NAMALWA (cell line): ENCODE measurements at regions not wholly inside any gene's neighbourhood (a gene's known extent, or its start where the extent isn't known, plus 50 kb on each side); places are given as distances from the start of the nearest gene placed in this dataset.
"Not testable (repeated sequence)": the region's sequence is repeated elsewhere in the genome, so short reads cannot be mapped to it uniquely, and the experiment has no call there.

Source experiments
- DNase-seq: peaks from one replicate; pipeline ENCODE4 v3.0.0-alpha.2; 2015; ENCODE audit warnings: low spot score

GRCh38 chr5:82754036-82754746, 323.0 kb downstream of the TMEM167A start:
- DNase-seq: no peak

- no peak for DNase-seq
Measured at GRCh38 chr5:82753374-82753773, 323.8 kb downstream of the TMEM167A start.

- DNase-seq: no peak
Measured at GRCh38 chr5:82749461-82749820, 327.8 kb downstream of the TMEM167A start.

- DNase-seq: no peak
Measured at GRCh38 chr5:82748688-82749460, 328.3 kb downstream of the TMEM167A start.

GRCh38 chr5:82747986-82748385, 329.2 kb downstream of the TMEM167A start:
- no peak for DNase-seq

GRCh38 chr5:82745016-82745415, 332.2 kb downstream of the TMEM167A start:
- DNase-seq: no peak

GRCh38 chr5:82738681-82739269, 338.4 kb downstream of the TMEM167A start:
- DNase-seq: no peak

- no peak for DNase-seq
Measured at GRCh38 chr5:82735160-82735789, 341.9 kb downstream of the TMEM167A start.

GRCh38 chr5:82734347-82734746, 342.8 kb downstream of the TMEM167A start:
- DNase-seq: no peak

- no peak for DNase-seq
Measured at GRCh38 chr5:82730913-82731312, 346.3 kb downstream of the TMEM167A start.

- DNase-seq: no peak
Measured at GRCh38 chr5:82728926-82729702, 348.1 kb downstream of the TMEM167A start.

GRCh38 chr5:82723168-82723567, 354.0 kb downstream of the TMEM167A start:
- no peak for DNase-seq

- DNase-seq: no peak
Measured at GRCh38 chr5:82721087-82721410, 356.1 kb downstream of the TMEM167A start.

GRCh38 chr5:82720213-82721086, 356.7 kb downstream of the TMEM167A start:
- no peak for DNase-seq

GRCh38 chr5:82719368-82719767, 357.8 kb downstream of the TMEM167A start:
- DNase-seq: no peak

- DNase-seq: no peak
Measured at GRCh38 chr5:82717738-82718137, 359.5 kb downstream of the TMEM167A start.

- DNase-seq: not testable (repeated sequence)
Measured at GRCh38 chr5:82714732-82715131, 362.5 kb downstream of the TMEM167A start.

GRCh38 chr5:82713811-82714210, 363.4 kb downstream of the TMEM167A start:
- no peak for DNase-seq

- DNase-seq: no peak
Measured at GRCh38 chr5:82707741-82708140, 369.5 kb downstream of the TMEM167A start.

- DNase-seq: no peak
Measured at GRCh38 chr5:82704381-82704780, 372.8 kb downstream of the TMEM167A start.

GRCh38 chr5:82702046-82702445, 375.1 kb downstream of the TMEM167A start:
- DNase-seq: no peak
